K562 (cell line): ENCODE measurements at regions not wholly inside any gene's neighbourhood (a gene's known extent, or its start where the extent isn't known, plus 50 kb on each side); places are given as distances from the start of the nearest gene placed in this dataset.

Experiments
- ATAC-seq: fragments of 200-7000 bp; cut with Tn5 transposase; 3 replicates; pipeline ENCODE4 v1.9.1; 2020; ENCODE audit warnings: moderate library complexity
- BruUV-seq: library from RNA; stranded (reverse); fragments of 400-500 nt; replicated peaks from 2 replicates; lab custom pipeline; 2021; lab: Mats Ljungman, UMichigan
- CTCF ChIA-PET: fragments of 300-600 bp; formaldehyde crosslinking; extraction: SDS; loops from one replicate; lab custom pipeline; 2021; ENCODE audit warnings: low intra/inter-chr PET ratio; lab: Yijun Ruan, JAX
- POLR2A ChIA-PET: fragments of 300-600, 350-650 bp; sonication (Branson Sonifier 250); formaldehyde crosslinking; extraction: SDS; loops from one replicate; lab custom pipeline; 2021; ENCODE audit warnings: antibody characterized with exemption, inconsistent platforms; lab: Yijun Ruan, JAX
- DNase-seq, 4 experiments: peaks; one replicate each; pipeline versions ENCODE4 v3.0.0 to v3.0.0-alpha.2; 2011 to 2018; ENCODE audit warnings: low spot score in 3 of 4, mixed read lengths in 3 of 4; ENCODE audit errors: extremely low read depth in 1 of 4
- FAIRE-seq: peaks from 2 replicates; lab custom pipeline; 2011; peaks lifted over from hg19 to GRCh38; lab: Jason Lieb, UNC
- H2AFZ ChIP-seq: 2 replicates; pipeline ENCODE4 v1.6.0; 2011; ENCODE audit warnings: low read depth, low read length, control low read depth, inconsistent platforms
- H3K27ac ChIP-seq: fragments of 200-600 bp; 3 replicates; pipeline ENCODE4 v1.8.0; 2011; ENCODE audit warnings: low read depth, mild to moderate bottlenecking, control low read depth, inconsistent platforms, low read length, moderate library complexity, mixed read lengths; ENCODE audit errors: extremely low read depth
- H3K27me3 ChIP-seq, 2 experiments: fragments of 300-600 bp in 1 of 2; 2 replicates in 1 of 2; 3 replicates in 1 of 2; pipeline versions ENCODE4 v1.6.0 to v1.8.0; 2011; ENCODE audit warnings: inconsistent platforms in 2 of 2, low read length in 2 of 2, mild to moderate bottlenecking in 1 of 2, mixed read lengths in 1 of 2, moderate library complexity in 1 of 2; ENCODE audit not compliant: control insufficient read depth in 2 of 2, insufficient read depth in 2 of 2
- H3K36me3 ChIP-seq: fragments of 300-600 bp; 3 replicates; pipeline ENCODE4 v1.8.0; 2011; ENCODE audit warnings: mild to moderate bottlenecking, low read length, inconsistent platforms; ENCODE audit not compliant: control insufficient read depth, insufficient read depth
- H3K4me1 ChIP-seq, 2 experiments: fragments of 200-600 bp in 1 of 2; replicated peaks in 1 of 2; 2 replicates in 1 of 2; 3 replicates in 1 of 2; pipeline versions ENCODE4 v1.5.1 to v1.8.0; 2011; ENCODE audit warnings: inconsistent platforms in 2 of 2, low read length in 2 of 2, mild to moderate bottlenecking in 1 of 2, mixed read lengths in 1 of 2, moderate library complexity in 1 of 2; ENCODE audit not compliant: control insufficient read depth in 2 of 2, insufficient read depth in 2 of 2
- H3K4me2 ChIP-seq: 2 replicates; pipeline ENCODE4 v1.6.1; 2011; ENCODE audit warnings: low read length, control low read depth, inconsistent platforms, mixed read lengths; ENCODE audit not compliant: insufficient read depth
- H3K4me3 ChIP-seq: fragments of 200-600 bp; sonication (generic), shearing (Covaris generic); 2 replicates; pipeline ENCODE4 v1.5.1; 2016; ENCODE audit warnings: control low read depth, inconsistent platforms
- H3K79me2 ChIP-seq: fragments of 200-600 bp; 3 replicates; pipeline ENCODE4 v1.8.0; 2011; ENCODE audit warnings: low read length, inconsistent platforms; ENCODE audit not compliant: control insufficient read depth, insufficient read depth
- H3K9ac ChIP-seq, 2 experiments: 2 replicates each; pipeline versions ENCODE4 v1.6.0 to v1.6.1; 2011; ENCODE audit warnings: low read depth in 2 of 2, low read length in 2 of 2, control low read depth in 1 of 2, inconsistent platforms in 1 of 2, mild to moderate bottlenecking in 1 of 2, mixed read lengths in 1 of 2; ENCODE audit not compliant: insufficient read depth in 1 of 2
- H3K9me1 ChIP-seq: one replicate; pipeline ENCODE4 v1.6.0; 2011; ENCODE audit warnings: inconsistent platforms, mild to moderate bottlenecking, low read length, moderate library complexity; ENCODE audit not compliant: control insufficient read depth, insufficient read depth
- H3K9me3 ChIP-seq: replicated peaks from 2 replicates; pipeline ENCODE4 v1.5.1; 2011; ENCODE audit warnings: low read depth, low read length, inconsistent platforms; ENCODE audit not compliant: control insufficient read depth, insufficient read depth
- H4K20me1 ChIP-seq: replicated peaks from 2 replicates; pipeline ENCODE4 v1.6.1; 2011; ENCODE audit warnings: low read length, inconsistent platforms, mixed read lengths; ENCODE audit not compliant: control insufficient read depth, insufficient read depth
- BHLHE40 ChIP-seq: IDR thresholded peaks from 2 replicates; pipeline ENCODE4 v1.6.1; 2011; ENCODE audit warnings: low read length, improper control_type of control experiment
- JUNB ChIP-seq: fragments of 450-650 bp; formaldehyde crosslinking; conservative IDR thresholded peaks from 2 replicates; pipeline ENCODE4 v1.4.0; 2020; ENCODE audit warnings: mild to moderate bottlenecking
- PKNOX1 ChIP-seq: fragments of 450-650 bp; IDR thresholded peaks from 2 replicates; pipeline ENCODE4 v1.6.1; 2016
- RBM17 ChIP-seq: fragments of 200-400 bp; formaldehyde crosslinking; IDR thresholded peaks from 2 replicates; pipeline ENCODE4 v1.6.1; 2017; ENCODE audit warnings: low read depth, mild to moderate bottlenecking, low read length, borderline replicate concordance
- TCF7 ChIP-seq: sonication (generic); IDR thresholded peaks from 2 replicates; pipeline ENCODE4 v1.6.1; 2016; ENCODE audit warnings: antibody characterized with exemption, borderline replicate concordance
- TOE1 ChIP-seq, 2 experiments: fragments of 450-650 bp in 1 of 2; sonication (generic) in 1 of 2; formaldehyde crosslinking in 1 of 2; IDR thresholded peaks; 2 replicates each; pipeline versions ENCODE4 v1.7.1 to v1.8.0; 2016 to 2022; ENCODE audit warnings: borderline replicate concordance in 2 of 2, mild to moderate bottlenecking in 2 of 2, antibody characterized with exemption in 1 of 2, inconsistent platforms in 1 of 2, low read depth in 1 of 2, missing genetic modification reagents in 1 of 2, moderate library complexity in 1 of 2
- ZFP91 ChIP-seq: sonication (generic); formaldehyde crosslinking; IDR thresholded peaks from 2 replicates; pipeline ENCODE4 v1.8.0; 2022; ENCODE audit warnings: mild to moderate bottlenecking, missing genetic modification reagents
- WGBS: fragments of 100-300 bp; shearing (Covaris generic); methylation state at CpG from one replicate; pipeline ENCODE4 v1.1.6; 2016; ENCODE audit warnings: low coverage, mixed read lengths; ENCODE audit not compliant: insufficient coverage; ENCODE audit errors: missing lambda C conversion rate; 5-methylcytosine and 5-hydroxymethylcytosine counted together
- in situ Hi-C: fragments of 300-500 bp; cut with MboI; formaldehyde crosslinking; loops from 4 replicates; pipeline ENCODE4 v1.15.0; 2018; ENCODE audit warnings: inconsistent platforms, mixed read lengths
- intact Hi-C: fragments of 100-400 bp; cut with micrococcal nuclease; formaldehyde crosslinking; loops from 2 replicates; pipeline ENCODE4 v1.14.2; 2022

GRCh38 chr12:88802096-88802706, 221.9 kb upstream of the KITLG start:
- CTCF ChIA-PET: no interaction called here
- H3K4me2 ChIP-seq: no peak overlapping the region
- no peaks in the 10 kb centered on the region for H3K27me3 ChIP-seq
- no peaks in the 10 kb centered on the region for H3K4me1 ChIP-seq
- BruUV-seq: no TSS peak
- H3K79me2 ChIP-seq: no peaks in the 10 kb centered on the region
- no peak overlapping the region for H2AFZ ChIP-seq
- FAIRE-seq (no peak), DNase-seq (no peak), ATAC-seq (no peak)
- H3K36me3 ChIP-seq: no peaks in the 10 kb centered on the region
- no peak overlapping the region for H3K4me3 ChIP-seq
- H3K9me1 ChIP-seq: no peaks in the 10 kb centered on the region
- H3K9me3 ChIP-seq: no peaks in the 10 kb centered on the region; the same call in 1 of the 2 replicates
- POLR2A ChIA-PET: no interaction called here
- no peaks in the 10 kb centered on the region for H4K20me1 ChIP-seq
- TF ChIP-seq JUNB (CRISPR knock-in tag) (no peak), ZFP91 (CRISPR knock-in tag) (no peak), BHLHE40 (no peak), TCF7 (no peak), RBM17 (no peak), TOE1 (IDR thresholded peaks at IDR 0.05; ENCODE audit: borderline replicate concordance) (no peak), TOE1 (CRISPR knock-in tag; IDR thresholded peaks at IDR 0.05; ENCODE audit: borderline replicate concordance, low read depth) (no peak), PKNOX1 (no peak)
- WGBS: 6% methylated on average over 3 of the region's 3 CpGs
- intact Hi-C loops: no loop called here
- no peak overlapping the region for H3K9ac ChIP-seq
- no peak overlapping the region for H3K27ac ChIP-seq
- in situ Hi-C loops: no loop called here
